A549 (cell line): ENCODE measurements at regions not wholly inside any gene's neighbourhood (a gene's known extent, or its start where the extent isn't known, plus 50 kb on each side); places are given as distances from the start of the nearest gene placed in this dataset.

Experiments
- ATAC-seq, 2 experiments: fragments of 200-7000 bp in 1 of 2; fragments of >200 bp in 1 of 2; cut with Nextera tagmentation in 1 of 2; cut with Tn5 transposase in 1 of 2; 3 replicates each; pipeline versions ENCODE4 v1.8.0 to v1.9.1; 2018 to 2020; ENCODE audit warnings: mild to moderate bottlenecking in 1 of 2, moderate library complexity in 1 of 2
- CTCF ChIA-PET: fragments of 300-600 bp; sonication (Branson Sonifier 250); formaldehyde crosslinking; extraction: SDS; loops from one replicate; lab custom pipeline; 2021; ENCODE audit warnings: antibody characterized with exemption, inconsistent platforms; lab: Yijun Ruan, JAX
- POLR2A ChIA-PET: fragments of 350-600 bp; formaldehyde crosslinking; extraction: SDS; loops from one replicate; lab custom pipeline; 2021; ENCODE audit warnings: antibody characterized with exemption, inconsistent platforms; lab: Yijun Ruan, JAX
- DNase-seq, 2 experiments: peaks; one replicate each; pipeline versions ENCODE4 v3.0.0 to v3.0.0-alpha.2; 2011 to 2016; ENCODE audit warnings: low read depth in 1 of 2, low spot score in 1 of 2
- FAIRE-seq: peaks from 2 replicates; lab custom pipeline; 2011; peaks lifted over from hg19 to GRCh38; lab: Jason Lieb, UNC
- H3K27ac ChIP-seq, 2 experiments: fragments of >200 bp; sonication (Bioruptor Twin); formaldehyde crosslinking; 3 replicates each; pipeline ENCODE4 v1.5.1; 2016 to 2017
- H3K4me1 ChIP-seq: fragments of >200 bp; sonication (Bioruptor Twin); formaldehyde crosslinking; 3 replicates; pipeline ENCODE4 v1.6.1; 2016
- H3K4me2 ChIP-seq: fragments of >200 bp; sonication (Bioruptor Twin); formaldehyde crosslinking; 3 replicates; pipeline ENCODE4 v1.6.1; 2016
- H3K4me3 ChIP-seq: fragments of >200 bp; sonication (Bioruptor Twin); formaldehyde crosslinking; 3 replicates; pipeline ENCODE4 v1.5.1; 2016
- H3K9me3 ChIP-seq: fragments of >200 bp; sonication (Bioruptor Twin); formaldehyde crosslinking; 3 replicates; pipeline ENCODE4 v1.6.1; 2016
- CBX2 ChIP-seq: fragments of 200-600 bp; sonication (generic); IDR thresholded peaks from 2 replicates; pipeline ENCODE4 v1.6.1; 2016; ENCODE audit warnings: low read depth, mild to moderate bottlenecking, borderline replicate concordance
- CEBPB ChIP-seq, 2 experiments: fragments of >200 bp in 1 of 2; sonication (Bioruptor Twin) in 1 of 2; formaldehyde crosslinking in 1 of 2; IDR thresholded peaks; 2 replicates each; pipeline ENCODE4 v1.6.1; 2012 to 2016
- EHMT2 ChIP-seq: fragments of 200-600 bp; sonication (generic); IDR thresholded peaks from 2 replicates; pipeline ENCODE4 v1.6.1; 2016; ENCODE audit warnings: antibody characterized with exemption, low read depth, mild to moderate bottlenecking, moderate library complexity
- ESRRA ChIP-seq: fragments of 150-350 bp; IDR thresholded peaks from 2 replicates; pipeline ENCODE4 v1.6.1; 2014; ENCODE audit warnings: mild to moderate bottlenecking, low read length, borderline replicate concordance
- FOSL2 ChIP-seq, 2 experiments: fragments of 450-650 bp in 1 of 2; fragments of >200 bp in 1 of 2; sonication (Bioruptor Twin) in 1 of 2; formaldehyde crosslinking; IDR thresholded peaks; 2 replicates each; pipeline versions ENCODE4 v1.5.0 to v1.6.1; 2016 to 2020; ENCODE audit warnings: mild to moderate bottlenecking in 1 of 2, moderate library complexity in 1 of 2
- HEYL ChIP-seq: fragments of 250-450 bp; sonication (Bioruptor Pico); IDR thresholded peaks from 2 replicates; pipeline ENCODE4 v1.8.0; 2021; ENCODE audit warnings: mild to moderate bottlenecking, moderate library complexity
- MAFK ChIP-seq: fragments of 450-650 bp; IDR thresholded peaks from 2 replicates; pipeline ENCODE4 v1.6.1; 2014; ENCODE audit not compliant: partially characterized antibody
- NR3C1 ChIP-seq: fragments of >200 bp; sonication (Bioruptor Twin); formaldehyde crosslinking; IDR thresholded peaks from 3 replicates; pipeline ENCODE4 v1.6.1; 2017
- POLR2A ChIP-seq: IDR thresholded peaks from 2 replicates; pipeline ENCODE4 v1.6.1; 2012; ENCODE audit warnings: mild to moderate bottlenecking, low read length
- POLR2AphosphoS2 ChIP-seq: conservative IDR thresholded peaks from 2 replicates; pipeline ENCODE4 v1.6.1; 2012; ENCODE audit warnings: low read length, improper control_type of control experiment, inconsistent platforms
- RARB ChIP-seq: fragments of 250-450 bp; sonication (Bioruptor Pico); IDR thresholded peaks from 2 replicates; pipeline ENCODE4 v1.8.0; 2021; ENCODE audit warnings: mild to moderate bottlenecking, moderate library complexity
- TFCP2L1 ChIP-seq: fragments of 250-450 bp; sonication (Bioruptor Pico); IDR thresholded peaks from 2 replicates; pipeline ENCODE4 v1.5.0; 2021; ENCODE audit warnings: mild to moderate bottlenecking
- WGBS: methylation state at CpG from one replicate; pipeline ENCODE4 v1.1.6; 2017; ENCODE audit errors: missing lambda C conversion rate; 5-methylcytosine and 5-hydroxymethylcytosine counted together
- TF ChIP-seq, protein P1 (sequence below): IDR thresholded peaks from 2 replicates; pipeline ENCODE4 v1.6.1; 2012; ENCODE audit warnings: low read depth, borderline replicate concordance
- TF ChIP-seq, protein P2 (sequence below): fragments of >200 bp; sonication (Bioruptor Twin); formaldehyde crosslinking; IDR thresholded peaks from 3 replicates; pipeline ENCODE4 v1.6.1; 2016
- TF ChIP-seq, protein P3 (sequence below): fragments of 450-650 bp; IDR thresholded peaks from 2 replicates; pipeline ENCODE4 v1.6.1; 2014; ENCODE audit warnings: antibody characterized with exemption
- TF ChIP-seq, protein P4 (sequence below): IDR thresholded peaks from 2 replicates; pipeline ENCODE4 v1.6.1; 2012

DNA sequence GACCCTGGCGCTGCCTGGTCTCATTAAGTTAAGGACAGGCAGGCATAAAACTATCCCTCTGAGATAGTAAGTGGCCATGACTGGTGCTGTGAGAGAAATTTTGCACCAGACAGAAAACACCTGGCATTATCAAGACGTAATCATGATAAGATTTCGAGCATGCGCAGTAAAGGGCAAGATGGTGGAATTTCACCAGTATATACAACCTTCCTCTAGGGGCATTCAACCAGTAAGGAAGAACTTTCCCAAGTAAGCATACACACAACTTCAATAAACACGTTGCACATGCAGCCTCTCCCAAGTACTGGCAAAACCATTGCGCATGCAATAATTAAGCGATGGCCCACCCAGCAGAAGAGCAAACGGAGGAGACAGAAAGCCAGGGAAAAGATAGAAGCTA, 1376.4 kb upstream of the CRIM1 start:
- WGBS, result 41% methylated on average over 8 of the region's 8 CpGs
- CTCF ChIA-PET, result no interaction called here
- Histone ChIP-seq H3K4me2 (no peak overlapping the region), H3K27ac (no peak overlapping the region), H3K9me3 (no peaks in the 10 kb centered on the region), H3K4me3 (no peak overlapping the region), H3K4me1 (no peaks in the 10 kb centered on the region)
- peak in 1 of 2 experiments; percentile 41 for DNase-seq
- FAIRE-seq, result no peak
- ATAC-seq, result peak in 1 of 2 experiments; percentile 62; a peak in 3 of 6 replicates
- TF ChIP-seq POLR2AphosphoS2 (no peak), HEYL (CRISPR knock-in tag) (no peak), NR3C1 (no peak), EHMT2 (no peak), CBX2 (no peak), POLR2A (no peak), RARB (CRISPR knock-in tag) (no peak), TFCP2L1 (CRISPR knock-in tag) (no peak), FOSL2 (IDR thresholded peaks at IDR 0.05) (no peak), FOSL2 (CRISPR knock-in tag; IDR thresholded peaks at IDR 0.05) (no peak)
- TF ChIP-seq, protein P1, sequence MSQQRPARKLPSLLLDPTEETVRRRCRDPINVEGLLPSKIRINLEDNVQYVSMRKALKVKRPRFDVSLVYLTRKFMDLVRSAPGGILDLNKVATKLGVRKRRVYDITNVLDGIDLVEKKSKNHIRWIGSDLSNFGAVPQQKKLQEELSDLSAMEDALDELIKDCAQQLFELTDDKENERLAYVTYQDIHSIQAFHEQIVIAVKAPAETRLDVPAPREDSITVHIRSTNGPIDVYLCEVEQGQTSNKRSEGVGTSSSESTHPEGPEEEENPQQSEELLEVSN, result no peak
- POLR2A ChIA-PET, result no interaction called here

DNA sequence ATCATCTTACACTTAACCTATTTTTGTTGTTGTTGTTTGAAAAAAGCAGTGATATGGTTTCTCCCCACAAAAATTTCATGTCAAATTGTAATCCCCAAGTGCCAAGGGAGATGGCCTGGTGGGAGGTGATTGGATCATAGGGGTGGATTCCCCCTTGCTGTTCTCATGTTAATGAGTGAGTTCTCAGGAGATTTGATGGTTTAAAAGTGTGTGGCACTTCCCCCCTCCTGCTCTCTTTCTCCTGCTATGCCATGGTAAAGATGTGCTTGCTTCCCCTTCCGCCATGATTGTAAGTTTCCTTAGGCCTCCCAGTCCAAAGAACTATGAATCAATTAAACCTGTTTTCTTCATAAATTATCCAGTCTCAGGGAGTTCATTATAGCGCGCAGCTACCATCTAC, 1362.7 kb upstream of the FAM98A start:
- DNase-seq (no peak), ATAC-seq (no peak), FAIRE-seq (no peak)
- 75% methylated on average over 3 of the region's 3 CpGs for WGBS
- no peak overlapping the region for H3K4me2 ChIP-seq
- H3K9me3 ChIP-seq, result no peaks in the 10 kb centered on the region
- no peak overlapping the region for H3K4me3 ChIP-seq
- CTCF ChIA-PET, result no interaction called here
- H3K4me1 ChIP-seq, result no peaks in the 10 kb centered on the region
- POLR2A ChIA-PET, result no interaction called here
- no peak overlapping the region for H3K27ac ChIP-seq
- TF ChIP-seq, protein P2, sequence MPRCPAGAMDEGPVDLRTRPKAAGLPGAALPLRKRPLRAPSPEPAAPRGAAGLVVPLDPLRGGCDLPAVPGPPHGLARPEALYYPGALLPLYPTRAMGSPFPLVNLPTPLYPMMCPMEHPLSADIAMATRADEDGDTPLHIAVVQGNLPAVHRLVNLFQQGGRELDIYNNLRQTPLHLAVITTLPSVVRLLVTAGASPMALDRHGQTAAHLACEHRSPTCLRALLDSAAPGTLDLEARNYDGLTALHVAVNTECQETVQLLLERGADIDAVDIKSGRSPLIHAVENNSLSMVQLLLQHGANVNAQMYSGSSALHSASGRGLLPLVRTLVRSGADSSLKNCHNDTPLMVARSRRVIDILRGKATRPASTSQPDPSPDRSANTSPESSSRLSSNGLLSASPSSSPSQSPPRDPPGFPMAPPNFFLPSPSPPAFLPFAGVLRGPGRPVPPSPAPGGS, result no peak
- TF ChIP-seq, protein P1, result no peak
- TF ChIP-seq RARB (CRISPR knock-in tag), result no peak
- no peak for TF ChIP-seq ESRRA
- TF ChIP-seq, protein P3, sequence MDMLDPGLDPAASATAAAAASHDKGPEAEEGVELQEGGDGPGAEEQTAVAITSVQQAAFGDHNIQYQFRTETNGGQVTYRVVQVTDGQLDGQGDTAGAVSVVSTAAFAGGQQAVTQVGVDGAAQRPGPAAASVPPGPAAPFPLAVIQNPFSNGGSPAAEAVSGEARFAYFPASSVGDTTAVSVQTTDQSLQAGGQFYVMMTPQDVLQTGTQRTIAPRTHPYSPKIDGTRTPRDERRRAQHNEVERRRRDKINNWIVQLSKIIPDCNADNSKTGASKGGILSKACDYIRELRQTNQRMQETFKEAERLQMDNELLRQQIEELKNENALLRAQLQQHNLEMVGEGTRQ, result no peak
- TF ChIP-seq, protein P4, sequence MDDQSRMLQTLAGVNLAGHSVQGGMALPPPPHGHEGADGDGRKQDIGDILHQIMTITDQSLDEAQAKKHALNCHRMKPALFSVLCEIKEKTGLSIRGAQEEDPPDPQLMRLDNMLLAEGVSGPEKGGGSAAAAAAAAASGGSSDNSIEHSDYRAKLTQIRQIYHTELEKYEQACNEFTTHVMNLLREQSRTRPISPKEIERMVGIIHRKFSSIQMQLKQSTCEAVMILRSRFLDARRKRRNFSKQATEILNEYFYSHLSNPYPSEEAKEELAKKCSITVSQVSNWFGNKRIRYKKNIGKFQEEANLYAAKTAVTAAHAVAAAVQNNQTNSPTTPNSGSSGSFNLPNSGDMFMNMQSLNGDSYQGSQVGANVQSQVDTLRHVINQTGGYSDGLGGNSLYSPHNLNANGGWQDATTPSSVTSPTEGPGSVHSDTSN, result no peak
- no peak for TF ChIP-seq FOSL2 (IDR thresholded peaks at IDR 0.05)
- TF ChIP-seq FOSL2 (CRISPR knock-in tag; IDR thresholded peaks at IDR 0.05), result no peak
- no peak for TF ChIP-seq HEYL (CRISPR knock-in tag)

DNA sequence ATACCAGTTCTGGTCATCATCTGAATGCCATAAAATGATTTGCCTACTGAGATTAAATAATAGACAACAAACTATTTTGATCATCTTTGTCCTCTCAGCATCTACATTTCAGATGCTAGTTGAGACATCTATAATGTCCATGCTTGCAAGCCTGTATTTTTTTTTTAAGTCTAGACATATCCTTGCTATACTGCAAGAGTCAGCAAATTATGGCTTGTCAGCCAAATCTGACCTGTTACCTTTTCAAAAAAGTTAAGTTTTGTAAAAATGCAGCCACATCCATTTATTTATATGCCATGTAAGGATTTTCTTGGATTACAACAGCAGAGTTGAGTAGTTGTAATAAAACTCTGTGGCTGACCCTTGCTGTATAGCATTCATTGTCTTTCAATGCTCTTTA, 1355.7 kb upstream of the FAM98A start:
- ChIA-PET POLR2A (no interaction called here), CTCF (no interaction called here)
- no peak overlapping the region for H3K4me3 ChIP-seq
- no peak for FAIRE-seq
- no peak for DNase-seq
- no peaks in the 10 kb centered on the region for H3K9me3 ChIP-seq
- H3K27ac ChIP-seq, result no peak overlapping the region
- no peak for TF ChIP-seq ESRRA
- peak; percentile 73 for TF ChIP-seq MAFK
- H3K4me2 ChIP-seq, result no peak overlapping the region
- no peak for ATAC-seq
- no peaks in the 10 kb centered on the region for H3K4me1 ChIP-seq

DNA sequence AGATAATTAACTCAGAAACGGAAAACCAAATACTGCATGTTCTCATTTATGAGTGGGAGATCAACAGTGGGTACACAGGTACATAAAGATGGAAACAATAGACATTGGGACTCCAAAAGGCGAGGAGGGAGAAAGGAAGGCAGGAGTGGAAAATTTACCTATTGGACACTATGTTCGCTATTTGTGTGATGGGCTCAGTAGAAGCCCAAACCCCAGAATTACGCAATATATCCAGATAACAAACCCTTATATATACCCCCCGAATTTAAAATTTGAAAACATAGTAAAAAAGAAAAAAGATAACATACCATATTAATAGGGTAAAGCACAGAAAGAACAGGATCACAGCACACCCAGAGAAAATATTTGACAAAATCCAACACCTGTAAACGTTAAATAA, 1351.7 kb upstream of the FAM98A start:
- DNase-seq (no peak), FAIRE-seq (no peak), ATAC-seq (no peak)
- no peak overlapping the region for H3K4me3 ChIP-seq
- H3K4me1 ChIP-seq, result no peaks in the 10 kb centered on the region
- peak; percentile 9 to 33; a peak in 1 of 4 replicates for TF ChIP-seq CEBPB (IDR thresholded peaks at IDR 0.05)
- no peak for TF ChIP-seq EHMT2
- no peak overlapping the region for H3K27ac ChIP-seq
- H3K9me3 ChIP-seq, result no peaks in the 10 kb centered on the region
- 10% methylated on average over 6 of the region's 6 CpGs for WGBS
- ChIA-PET CTCF (no interaction called here), POLR2A (no interaction called here)
- H3K4me2 ChIP-seq, result no peak overlapping the region
